A673 (cell line): ENCODE measurements at regions not wholly inside any gene's neighbourhood (a gene's known extent, or its start where the extent isn't known, plus 50 kb on each side); places are given as distances from the start of the nearest gene placed in this dataset.

Source experiments
- BruUV-seq: library from RNA; stranded (reverse); fragments of 400-500 nt; replicated peaks from 2 replicates; lab custom pipeline; 2021; lab: Mats Ljungman, UMichigan
- CTCF ChIA-PET: fragments of 300-600 bp; sonication (Branson Sonifier 250); formaldehyde crosslinking; loops from one replicate; lab custom pipeline; 2022; ENCODE audit warnings: antibody characterized with exemption; lab: Charles Lee
- POLR2A ChIA-PET: fragments of 300-600 bp; sonication (Branson Sonifier 250); formaldehyde crosslinking; loops from one replicate; lab custom pipeline; 2022; ENCODE audit warnings: antibody characterized with exemption; ENCODE audit not compliant: low non-redundant PET; lab: Charles Lee
- DNase-seq: peaks from one replicate; pipeline ENCODE4 v3.0.0-alpha.2; 2015; ENCODE audit warnings: low spot score
- H3K27ac ChIP-seq: fragments of 200-600 bp; sonication (generic); 2 replicates; pipeline ENCODE4 v1.5.1; 2016; ENCODE audit warnings: mixed run types, low read depth, mild to moderate bottlenecking, mixed read lengths, antibody characterized with exemption, low read length; ENCODE audit not compliant: poor library complexity, severe bottlenecking
- H3K27me3 ChIP-seq: fragments of 200-600 bp; sonication (generic); replicated peaks from 2 replicates; pipeline ENCODE4 v1.6.1; 2017; ENCODE audit warnings: mixed run types, low read depth, mild to moderate bottlenecking, mixed read lengths, antibody characterized with exemption, low read length; ENCODE audit not compliant: insufficient read depth, poor library complexity
- H3K36me3 ChIP-seq: fragments of 200-600 bp; sonication (generic); 2 replicates; pipeline ENCODE4 v1.6.1; 2016; ENCODE audit warnings: mixed run types, mild to moderate bottlenecking, mixed read lengths, antibody characterized with exemption, low read length; ENCODE audit not compliant: insufficient read depth, poor library complexity, severe bottlenecking
- H3K4me1 ChIP-seq: fragments of 200-600 bp; sonication (generic); 2 replicates; pipeline ENCODE4 v1.6.1; 2017; ENCODE audit warnings: mixed run types, mild to moderate bottlenecking, mixed read lengths, antibody characterized with exemption, low read length; ENCODE audit not compliant: insufficient read depth, poor library complexity, severe bottlenecking
- H3K4me3 ChIP-seq: fragments of 200-600 bp; sonication (generic); 2 replicates; pipeline ENCODE4 v1.5.1; 2016; ENCODE audit warnings: low read depth, mixed run types, mild to moderate bottlenecking, mixed read lengths, low read length; ENCODE audit not compliant: poor library complexity, severe bottlenecking
- H3K9me3 ChIP-seq: fragments of 200-600 bp; sonication (generic); 2 replicates; pipeline ENCODE4 v1.6.1; 2016; ENCODE audit warnings: mixed run types, low read depth, mild to moderate bottlenecking, mixed read lengths, antibody characterized with exemption, low read length; ENCODE audit not compliant: poor library complexity, severe bottlenecking
- EZH2 ChIP-seq: fragments of 200-600 bp; sonication (generic); IDR thresholded peaks from 2 replicates; pipeline ENCODE4 v1.6.1; 2017; ENCODE audit warnings: borderline replicate concordance, low read depth, mild to moderate bottlenecking, mixed read lengths, antibody characterized with exemption, low read length; ENCODE audit not compliant: poor library complexity, severe bottlenecking
- intact Hi-C: fragments of 100-400 bp; cut with micrococcal nuclease; formaldehyde crosslinking; loops from one replicate; pipeline ENCODE4 v1.10.0; 2022; ENCODE audit not compliant: unreplicated experiment
- TF ChIP-seq, protein P1 (sequence below): fragments of 300-800, 200-600 bp; sonication (generic); conservative IDR thresholded peaks from 2 replicates; pipeline ENCODE4 v1.5.1; 2017; ENCODE audit warnings: low read depth, mild to moderate bottlenecking, antibody characterized with exemption, low read length, moderate library complexity, mixed read lengths

DNA sequence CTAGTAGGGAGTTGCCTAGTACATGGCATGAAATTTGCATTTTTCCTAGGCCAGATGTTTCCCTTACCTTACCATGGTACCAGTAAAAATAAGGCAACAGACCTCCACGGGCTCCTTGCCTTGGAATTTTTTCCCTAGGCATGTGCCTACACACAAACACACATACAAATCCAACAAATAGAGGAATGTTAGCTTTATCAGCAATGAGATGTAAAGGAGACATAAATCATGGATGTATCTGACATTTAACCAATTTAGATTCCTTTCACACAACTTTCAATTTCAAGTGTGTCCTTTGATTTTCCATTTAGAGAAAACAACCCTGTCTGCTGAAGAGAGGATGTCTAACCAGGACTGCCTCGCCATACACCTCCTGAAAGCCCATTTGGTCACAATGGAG is 209.7 kb upstream of the SP4 start:
- Histone ChIP-seq H3K27ac (no peak overlapping the region), H3K4me1 (no peaks in the 10 kb centered on the region), H3K27me3 (peaks cover 33% of the 10 kb centered on the region), H3K9me3 (no peaks in the 10 kb centered on the region), H3K36me3 (no peaks in the 10 kb centered on the region), H3K4me3 (no peak overlapping the region)
- no TSS peak for BruUV-seq
- ChIA-PET POLR2A (no interaction called here), CTCF (no interaction called here)
- no peak for TF ChIP-seq EZH2
- TF ChIP-seq, protein P1, sequence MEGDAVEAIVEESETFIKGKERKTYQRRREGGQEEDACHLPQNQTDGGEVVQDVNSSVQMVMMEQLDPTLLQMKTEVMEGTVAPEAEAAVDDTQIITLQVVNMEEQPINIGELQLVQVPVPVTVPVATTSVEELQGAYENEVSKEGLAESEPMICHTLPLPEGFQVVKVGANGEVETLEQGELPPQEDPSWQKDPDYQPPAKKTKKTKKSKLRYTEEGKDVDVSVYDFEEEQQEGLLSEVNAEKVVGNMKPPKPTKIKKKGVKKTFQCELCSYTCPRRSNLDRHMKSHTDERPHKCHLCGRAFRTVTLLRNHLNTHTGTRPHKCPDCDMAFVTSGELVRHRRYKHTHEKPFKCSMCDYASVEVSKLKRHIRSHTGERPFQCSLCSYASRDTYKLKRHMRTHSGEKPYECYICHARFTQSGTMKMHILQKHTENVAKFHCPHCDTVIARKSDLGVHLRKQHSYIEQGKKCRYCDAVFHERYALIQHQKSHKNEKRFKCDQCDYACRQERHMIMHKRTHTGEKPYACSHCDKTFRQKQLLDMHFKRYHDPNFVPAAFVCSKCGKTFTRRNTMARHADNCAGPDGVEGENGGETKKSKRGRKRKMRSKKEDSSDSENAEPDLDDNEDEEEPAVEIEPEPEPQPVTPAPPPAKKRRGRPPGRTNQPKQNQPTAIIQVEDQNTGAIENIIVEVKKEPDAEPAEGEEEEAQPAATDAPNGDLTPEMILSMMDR: no peak
- intact Hi-C loops: no loop called here
- DNase-seq: no peak

DNA sequence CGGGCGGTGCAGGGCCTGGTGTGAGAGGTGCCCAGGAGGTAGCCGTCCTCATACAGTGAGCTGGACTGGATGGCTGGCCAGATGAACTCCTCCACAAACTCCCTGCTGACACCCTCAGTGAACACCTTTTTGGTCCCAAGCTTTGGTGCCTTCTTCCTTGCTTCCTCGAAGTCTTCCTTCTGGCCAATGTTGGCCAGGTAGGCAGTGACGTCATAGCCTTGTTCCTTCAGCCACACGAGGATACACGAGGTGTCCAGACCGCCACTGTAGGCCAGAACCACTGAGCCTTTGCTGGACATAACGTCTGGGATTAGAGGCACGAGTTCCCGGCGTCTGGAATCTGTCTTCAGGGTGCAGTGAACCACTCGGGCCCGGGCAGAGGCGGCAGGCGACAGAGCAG is 206.8 kb upstream of the SP4 start:
- intact Hi-C loops: no loop called here
- POLR2A ChIA-PET: no interaction called here
- CTCF ChIA-PET: no interaction called here

DNA sequence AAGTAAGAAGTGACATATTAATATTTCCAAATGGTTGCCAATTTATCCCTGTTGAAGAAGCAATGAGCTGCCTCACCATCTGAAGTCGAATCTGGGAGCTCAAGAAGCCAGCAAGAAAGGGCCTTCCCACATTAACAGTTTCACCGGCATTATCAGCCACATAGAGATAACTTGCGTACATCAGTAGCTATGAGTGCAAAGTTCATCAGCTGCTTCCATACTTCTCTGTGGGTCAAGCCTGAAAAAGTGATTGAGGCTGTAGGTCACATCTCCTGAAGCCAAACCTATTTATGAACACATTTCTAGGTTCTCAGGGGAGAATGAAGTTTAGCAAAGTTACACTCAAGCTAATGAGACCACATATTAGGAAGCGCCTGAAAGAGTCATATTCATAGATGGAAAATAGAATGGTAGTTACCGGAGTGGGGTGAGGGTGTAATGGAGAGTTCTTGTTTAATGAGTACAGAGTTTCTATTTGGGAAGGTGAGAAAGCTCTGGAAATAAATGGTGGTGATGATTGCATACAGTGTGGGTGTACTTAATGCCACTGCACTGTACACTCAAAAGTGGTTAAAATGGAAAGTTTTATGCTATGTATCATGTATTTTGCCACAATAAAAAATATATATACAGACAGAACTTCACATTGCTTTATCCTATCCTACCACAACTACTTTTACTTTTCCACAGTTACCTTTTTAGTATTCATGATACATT is 189.3 kb upstream of the SP4 start:
- Histone ChIP-seq H3K27me3 (peaks cover 62% of the 10 kb centered on the region), H3K4me3 (no peak overlapping the region), H3K36me3 (no peaks in the 10 kb centered on the region), H3K9me3 (no peaks in the 10 kb centered on the region), H3K4me1 (no peaks in the 10 kb centered on the region), H3K27ac (no peak overlapping the region)
- TF ChIP-seq EZH2: no peak
- TF ChIP-seq, protein P1: no peak
- intact Hi-C loops: no loop called here
- ChIA-PET POLR2A (no interaction called here), CTCF (no interaction called here)
- no peak for DNase-seq
- BruUV-seq: no TSS peak

More for the DNA sequence above, 206.8 kb upstream of the SP4 start:
- BruUV-seq: no TSS peak
- Histone ChIP-seq H3K4me1 (no peaks in the 10 kb centered on the region), H3K27ac (no peak overlapping the region), H3K9me3 (no peaks in the 10 kb centered on the region), H3K4me3 (no peak overlapping the region), H3K36me3 (no peaks in the 10 kb centered on the region), H3K27me3 (peaks cover 35% of the 10 kb centered on the region)
- no peak for TF ChIP-seq EZH2
- TF ChIP-seq, protein P1: no peak
- no peak for DNase-seq
